ENCODE measurements at regions not wholly inside any gene's neighbourhood (a gene's known extent, or its start where the extent isn't known, plus 50 kb on each side); places are given as distances from the start of the nearest gene placed in this dataset.

DNA sequence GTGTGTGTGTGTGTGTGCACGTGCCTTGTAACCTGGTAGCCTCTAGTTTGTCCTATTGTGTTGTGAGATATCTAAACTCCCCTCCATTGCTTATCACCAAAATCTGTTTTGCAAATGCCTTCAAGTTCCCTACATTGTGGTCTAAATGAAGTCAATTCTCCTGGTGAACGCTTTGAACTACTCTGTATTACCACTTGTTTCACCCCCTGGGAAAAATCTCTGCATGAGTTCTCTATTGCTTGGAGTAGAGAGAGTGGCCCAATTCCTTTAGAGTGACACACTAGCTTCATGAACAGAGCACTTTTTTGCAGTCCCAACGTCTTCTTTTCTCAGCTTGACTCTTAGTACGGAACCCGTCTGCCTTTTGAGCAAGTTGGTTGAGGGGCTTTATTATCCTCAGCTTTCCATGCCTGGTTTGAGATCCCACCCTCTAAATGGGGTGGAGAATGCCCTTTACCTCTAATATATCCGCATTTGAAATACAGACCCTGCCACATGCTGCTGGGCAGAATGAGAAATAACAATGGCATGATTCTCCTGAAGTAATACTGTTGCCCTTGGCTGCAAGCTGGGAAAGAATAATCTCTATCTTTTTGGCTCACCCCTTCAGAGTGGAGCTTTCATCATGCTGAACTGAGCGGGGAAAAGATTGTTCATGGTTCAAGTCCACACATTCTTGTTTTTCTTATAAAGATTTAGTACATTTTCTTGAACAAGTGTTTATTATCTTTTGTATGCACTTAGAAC, 2545.3 kb downstream of the PCDH9 start:
- no peak overlapping the region for H2BK120ac ChIP-seq (ENCODE audit: low read depth, low read length)
- H3K4ac ChIP-seq (ENCODE audit: low read depth, low read length) = no peak overlapping the region
- no peak overlapping the region for H4K5ac ChIP-seq (ENCODE audit: low read depth, low read length)
- H2AK5ac ChIP-seq (ENCODE audit: low read depth, low read length) = no peak overlapping the region; the same call in 1 of the 2 replicates
- H2BK15ac ChIP-seq (ENCODE audit: low read depth, low read length) = no peak overlapping the region
- 0 out of 2 replicates have a peak, but pooled peaks have one; percentile 25 for ATAC-seq (ENCODE audit: low read depth)
- intact Hi-C loops (cut with micrococcal nuclease) = no loop called here
- in situ Hi-C loops (cut with MboI; ENCODE audit: low sequenced_read_pairs) = no loop called here
- ChIA-PET CTCF (no interaction called here), POLR2A (ENCODE audit: unreplicated experiment) (no interaction called here)
- no peaks in the 10 kb centered on the region for H3K9me3 ChIP-seq (ENCODE audit: control insufficient read depth, insufficient read depth, low read length)
- H3K4me1 ChIP-seq (ENCODE audit: control insufficient read depth, insufficient read depth, low read length) = peaks cover 3% of the 10 kb centered on the region; the same call in 1 of the 2 replicates
- H2BK20ac ChIP-seq (ENCODE audit: low read depth, low read length) = no peak overlapping the region
- no peak overlapping the region for H3K4me3 ChIP-seq (ENCODE audit: insufficient read depth, low read depth, low read length)
- no peak overlapping the region for H2AK9ac ChIP-seq (replicated peaks; ENCODE audit: low read depth, low read length, poor library complexity)
- H3K18ac ChIP-seq (ENCODE audit: low read depth, low read length) = no peak overlapping the region
- dilution Hi-C loops (cut with HindIII; ENCODE audit: low sequenced_read_pairs, unreplicated experiment) = no loop called here
- H4K91ac ChIP-seq (ENCODE audit: insufficient read depth, low read depth, low read length) = no peak overlapping the region
- peak overlapping the region; percentile 34 for H2AFZ ChIP-seq (replicated peaks; ENCODE audit: low read length, poor library complexity)
- no peak overlapping the region for H3K23ac ChIP-seq (ENCODE audit: low read depth, low read length)
- H3K79me1 ChIP-seq (ENCODE audit: low read depth in 1 of 2, low read length in 2 of 2) = no peaks in the 10 kb centered on the region
- no peak for TF ChIP-seq RCOR1 (IDR thresholded peaks at IDR 0.05; ENCODE audit: insufficient replicate concordance, low read length)
- no peak for TF ChIP-seq CEBPB (IDR thresholded peaks at IDR 0.05; ENCODE audit: low read depth, low read length)
- no peak for TF ChIP-seq FOS (IDR thresholded peaks at IDR 0.05; ENCODE audit: low read depth, low read length)
- TF ChIP-seq MAZ (IDR thresholded peaks at IDR 0.05; ENCODE audit: borderline replicate concordance, low read depth, low read length) = no peak
- no peak for TF ChIP-seq RAD21 (IDR thresholded peaks at IDR 0.05; ENCODE audit: low read length)
- TF ChIP-seq CHD1 (IDR thresholded peaks at IDR 0.05; ENCODE audit: low read depth, low read length) = no peak
- no peak for TF ChIP-seq RFX5 (IDR thresholded peaks at IDR 0.05; ENCODE audit: low read depth, low read length)
- TF ChIP-seq NFE2L2 (IDR thresholded peaks at IDR 0.05; ENCODE audit: low read depth, low read length) = no peak
- TF ChIP-seq SMC3 (IDR thresholded peaks at IDR 0.05; ENCODE audit: low read depth, low read length) = no peak
- TF ChIP-seq, protein P1, sequence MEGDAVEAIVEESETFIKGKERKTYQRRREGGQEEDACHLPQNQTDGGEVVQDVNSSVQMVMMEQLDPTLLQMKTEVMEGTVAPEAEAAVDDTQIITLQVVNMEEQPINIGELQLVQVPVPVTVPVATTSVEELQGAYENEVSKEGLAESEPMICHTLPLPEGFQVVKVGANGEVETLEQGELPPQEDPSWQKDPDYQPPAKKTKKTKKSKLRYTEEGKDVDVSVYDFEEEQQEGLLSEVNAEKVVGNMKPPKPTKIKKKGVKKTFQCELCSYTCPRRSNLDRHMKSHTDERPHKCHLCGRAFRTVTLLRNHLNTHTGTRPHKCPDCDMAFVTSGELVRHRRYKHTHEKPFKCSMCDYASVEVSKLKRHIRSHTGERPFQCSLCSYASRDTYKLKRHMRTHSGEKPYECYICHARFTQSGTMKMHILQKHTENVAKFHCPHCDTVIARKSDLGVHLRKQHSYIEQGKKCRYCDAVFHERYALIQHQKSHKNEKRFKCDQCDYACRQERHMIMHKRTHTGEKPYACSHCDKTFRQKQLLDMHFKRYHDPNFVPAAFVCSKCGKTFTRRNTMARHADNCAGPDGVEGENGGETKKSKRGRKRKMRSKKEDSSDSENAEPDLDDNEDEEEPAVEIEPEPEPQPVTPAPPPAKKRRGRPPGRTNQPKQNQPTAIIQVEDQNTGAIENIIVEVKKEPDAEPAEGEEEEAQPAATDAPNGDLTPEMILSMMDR (conservative IDR thresholded peaks at IDR 0.05; ENCODE audit: low read depth, low read length) = no peak
- no peak for TF ChIP-seq MAFK (IDR thresholded peaks at IDR 0.05; ENCODE audit: low read depth, low read length)
- TF ChIP-seq POLR2A (IDR thresholded peaks at IDR 0.05; ENCODE audit: low read depth, low read length) = no peak
- TF ChIP-seq MXI1 (IDR thresholded peaks at IDR 0.05; ENCODE audit: borderline replicate concordance, low read depth, low read length) = no peak
- TF ChIP-seq, protein P2, sequence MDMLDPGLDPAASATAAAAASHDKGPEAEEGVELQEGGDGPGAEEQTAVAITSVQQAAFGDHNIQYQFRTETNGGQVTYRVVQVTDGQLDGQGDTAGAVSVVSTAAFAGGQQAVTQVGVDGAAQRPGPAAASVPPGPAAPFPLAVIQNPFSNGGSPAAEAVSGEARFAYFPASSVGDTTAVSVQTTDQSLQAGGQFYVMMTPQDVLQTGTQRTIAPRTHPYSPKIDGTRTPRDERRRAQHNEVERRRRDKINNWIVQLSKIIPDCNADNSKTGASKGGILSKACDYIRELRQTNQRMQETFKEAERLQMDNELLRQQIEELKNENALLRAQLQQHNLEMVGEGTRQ (IDR thresholded peaks at IDR 0.05; ENCODE audit: low read depth, low read length) = no peak
- no peak for TF ChIP-seq BHLHE40 (IDR thresholded peaks at IDR 0.05; ENCODE audit: low read depth, low read length)
- TF ChIP-seq, protein P3, sequence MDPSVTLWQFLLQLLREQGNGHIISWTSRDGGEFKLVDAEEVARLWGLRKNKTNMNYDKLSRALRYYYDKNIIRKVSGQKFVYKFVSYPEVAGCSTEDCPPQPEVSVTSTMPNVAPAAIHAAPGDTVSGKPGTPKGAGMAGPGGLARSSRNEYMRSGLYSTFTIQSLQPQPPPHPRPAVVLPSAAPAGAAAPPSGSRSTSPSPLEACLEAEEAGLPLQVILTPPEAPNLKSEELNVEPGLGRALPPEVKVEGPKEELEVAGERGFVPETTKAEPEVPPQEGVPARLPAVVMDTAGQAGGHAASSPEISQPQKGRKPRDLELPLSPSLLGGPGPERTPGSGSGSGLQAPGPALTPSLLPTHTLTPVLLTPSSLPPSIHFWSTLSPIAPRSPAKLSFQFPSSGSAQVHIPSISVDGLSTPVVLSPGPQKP (IDR thresholded peaks at IDR 0.05; ENCODE audit: borderline replicate concordance, low read depth, low read length) = no peak
- H4K20me1 ChIP-seq (ENCODE audit: insufficient read depth, low read length) = no peaks in the 10 kb centered on the region
- no peak overlapping the region for H3K56ac ChIP-seq (ENCODE audit: extremely low read depth, insufficient read depth, low read length)
- no peak overlapping the region for H3K9ac ChIP-seq (ENCODE audit: low read depth, low read length)
- peak; percentile 36 for DNase-seq
- no peak overlapping the region for H3K27ac ChIP-seq (ENCODE audit: insufficient read depth, low read length)
- no peak overlapping the region; a peak in 1 of 4 replicates for H4K8ac ChIP-seq (ENCODE audit: low read depth in 2 of 2, low read length in 2 of 2)
- H3K9me1 ChIP-seq (ENCODE audit: insufficient read depth, low read length) = 0 out of 2 replicates have a peak, but pooled peaks cover 3% of the 10 kb centered on the region
- H3K36me3 ChIP-seq (ENCODE audit: control insufficient read depth, insufficient read depth, low read length) = no peaks in the 10 kb centered on the region
- H3K14ac ChIP-seq (replicated peaks; ENCODE audit: low read depth, low read length) = no peak overlapping the region
- peak overlapping the region; percentile 14 for H2BK5ac ChIP-seq (ENCODE audit: low read depth, low read length, poor library complexity, severe bottlenecking)
- H3K27me3 ChIP-seq (ENCODE audit: control insufficient read depth, insufficient read depth, low read length) = no peaks in the 10 kb centered on the region
- WGBS, 2 experiments (ENCODE audit: extremely low coverage in 2 of 2, insufficient read length in 1 of 2) = no CpG with 5 or more reads among the region's 7 CpGs
- no TSS peak for BruUV-seq (replicated peaks)
- H3K4me2 ChIP-seq (ENCODE audit: low read depth, low read length) = peak overlapping the region; percentile 11; the same call in 1 of the 2 replicates
